KMS-11 (cell line): ENCODE measurements at regions not wholly inside any gene's neighbourhood (a gene's known extent, or its start where the extent isn't known, plus 50 kb on each side); places are given as distances from the start of the nearest gene placed in this dataset.

ENCODE experiments used
- H2AFZ ChIP-seq: fragments of 200-600 bp; sonication (generic); 2 replicates; pipeline ENCODE4 v1.6.1; 2016; ENCODE audit warnings: antibody characterized with exemption, mixed run types, low read depth
- H3K27ac ChIP-seq: fragments of 200-600 bp; sonication (generic); 2 replicates; pipeline ENCODE4 v1.6.1; 2016; ENCODE audit warnings: mild to moderate bottlenecking, mixed run types
- H3K27me3 ChIP-seq: fragments of 200-600 bp; sonication (generic); 2 replicates; pipeline ENCODE4 v1.6.1; 2017; ENCODE audit warnings: mild to moderate bottlenecking, low read depth, mixed run types, moderate library complexity; ENCODE audit not compliant: insufficient read depth
- H3K36me3 ChIP-seq: fragments of 200-600 bp; sonication (generic); 2 replicates; pipeline ENCODE4 v1.6.1; 2017; ENCODE audit warnings: mild to moderate bottlenecking, mixed run types; ENCODE audit not compliant: insufficient read depth
- H3K4me1 ChIP-seq: fragments of 200-600 bp; sonication (generic); 2 replicates; pipeline ENCODE4 v1.6.1; 2016; ENCODE audit warnings: mild to moderate bottlenecking, low read depth, mixed run types; ENCODE audit not compliant: poor library complexity, severe bottlenecking
- H3K4me2 ChIP-seq: fragments of 200-600 bp; sonication (generic); 2 replicates; pipeline ENCODE4 v1.7.0; 2016; ENCODE audit warnings: mild to moderate bottlenecking, mixed run types
- H3K4me3 ChIP-seq: fragments of 200-600 bp; sonication (generic); IDR thresholded peaks from 2 replicates; pipeline ENCODE4 v1.6.1; 2017; ENCODE audit warnings: low read depth, low read length, mixed read lengths; ENCODE audit not compliant: insufficient read depth
- H3K79me2 ChIP-seq: fragments of 200-600 bp; sonication (generic); 2 replicates; pipeline ENCODE4 v1.6.1; 2016; ENCODE audit warnings: low read depth, mixed run types; ENCODE audit not compliant: insufficient read depth
- H3K9ac ChIP-seq: fragments of 200-600 bp; sonication (generic); 2 replicates; pipeline ENCODE4 v1.6.1; 2016; ENCODE audit warnings: mild to moderate bottlenecking, mixed run types
- H4K20me1 ChIP-seq: fragments of 200-600 bp; sonication (generic); 2 replicates; pipeline ENCODE4 v1.6.1; 2016; ENCODE audit warnings: mild to moderate bottlenecking, mixed run types; ENCODE audit not compliant: insufficient read depth
- TF ChIP-seq, protein P1 (sequence below): fragments of 200-600 bp; sonication (generic); conservative IDR thresholded peaks from 2 replicates; pipeline ENCODE4 v1.6.1; 2017; ENCODE audit warnings: low read depth, mild to moderate bottlenecking, antibody characterized with exemption, low read length, moderate library complexity, mixed read lengths

DNA sequence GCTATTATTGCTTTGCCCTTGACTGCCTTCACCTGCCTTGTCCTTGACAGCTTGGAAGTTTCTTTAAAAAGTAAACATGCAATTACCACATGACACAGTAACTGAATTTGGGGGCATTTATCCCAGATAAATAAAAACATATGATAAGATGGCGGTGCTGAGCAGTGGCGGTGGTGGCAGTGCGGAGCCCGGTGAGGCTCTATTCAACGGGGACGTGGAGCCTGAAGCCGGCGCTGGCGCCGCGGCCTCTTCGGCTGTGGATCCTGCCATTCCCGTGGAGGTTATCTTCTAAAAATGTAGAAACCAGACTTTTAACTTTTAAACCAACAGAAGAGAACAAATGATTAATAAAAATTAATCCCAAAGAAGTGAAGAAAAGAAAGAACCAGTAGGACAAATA lies 59.7 kb upstream of the ZDHHC15 start:
- Histone ChIP-seq H3K79me2 (no peaks in the 10 kb centered on the region), H3K9ac (no peak overlapping the region), H3K36me3 (no peaks in the 10 kb centered on the region), H4K20me1 (no peaks in the 10 kb centered on the region), H3K4me2 (no peak overlapping the region), H3K27me3 (no peaks in the 10 kb centered on the region), H3K4me3 (no peak overlapping the region), H3K27ac (no peak overlapping the region), H3K4me1 (no peaks in the 10 kb centered on the region), H2AFZ (no peak overlapping the region)
- TF ChIP-seq, protein P1, sequence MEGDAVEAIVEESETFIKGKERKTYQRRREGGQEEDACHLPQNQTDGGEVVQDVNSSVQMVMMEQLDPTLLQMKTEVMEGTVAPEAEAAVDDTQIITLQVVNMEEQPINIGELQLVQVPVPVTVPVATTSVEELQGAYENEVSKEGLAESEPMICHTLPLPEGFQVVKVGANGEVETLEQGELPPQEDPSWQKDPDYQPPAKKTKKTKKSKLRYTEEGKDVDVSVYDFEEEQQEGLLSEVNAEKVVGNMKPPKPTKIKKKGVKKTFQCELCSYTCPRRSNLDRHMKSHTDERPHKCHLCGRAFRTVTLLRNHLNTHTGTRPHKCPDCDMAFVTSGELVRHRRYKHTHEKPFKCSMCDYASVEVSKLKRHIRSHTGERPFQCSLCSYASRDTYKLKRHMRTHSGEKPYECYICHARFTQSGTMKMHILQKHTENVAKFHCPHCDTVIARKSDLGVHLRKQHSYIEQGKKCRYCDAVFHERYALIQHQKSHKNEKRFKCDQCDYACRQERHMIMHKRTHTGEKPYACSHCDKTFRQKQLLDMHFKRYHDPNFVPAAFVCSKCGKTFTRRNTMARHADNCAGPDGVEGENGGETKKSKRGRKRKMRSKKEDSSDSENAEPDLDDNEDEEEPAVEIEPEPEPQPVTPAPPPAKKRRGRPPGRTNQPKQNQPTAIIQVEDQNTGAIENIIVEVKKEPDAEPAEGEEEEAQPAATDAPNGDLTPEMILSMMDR = no peak
